WTC11 (cell line): ENCODE measurements at regions not wholly inside any gene's neighbourhood (a gene's known extent, or its start where the extent isn't known, plus 50 kb on each side); places are given as distances from the start of the nearest gene placed in this dataset.

ENCODE experiments used
- ATAC-seq: fragments of 200-7000 bp; cut with Tn5 transposase; 2 replicates; pipeline ENCODE4 v1.10.0; 2021; ENCODE audit warnings: mild to moderate bottlenecking, moderate library complexity
- CTCF ChIA-PET: fragments of 300-600 bp; sonication (Branson Sonifier 250); formaldehyde crosslinking; loops from one replicate; lab custom pipeline; 2021; ENCODE audit warnings: antibody characterized with exemption; lab: Charles Lee
- POLR2A ChIA-PET: fragments of 350-600 bp; sonication (Branson Sonifier 250); formaldehyde crosslinking; loops from one replicate; lab custom pipeline; 2021; ENCODE audit warnings: antibody characterized with exemption; lab: Charles Lee
- DNase-seq: peaks from one replicate; pipeline ENCODE4 v3.0.0; 2021; ENCODE audit warnings: low spot score
- H3K27ac Mint-ChIP-seq: 2 replicates; pipeline ENCODE4 v1.8.0; 2021; ENCODE audit warnings: mixed read lengths
- H3K27me3 Mint-ChIP-seq: 2 replicates; pipeline ENCODE4 v1.8.0; 2021; ENCODE audit warnings: low read depth, mild to moderate bottlenecking, moderate library complexity, mixed read lengths
- H3K36me3 Mint-ChIP-seq: 2 replicates; pipeline ENCODE4 v1.8.0; 2021; ENCODE audit warnings: mixed read lengths
- H3K4me1 Mint-ChIP-seq: 2 replicates; pipeline ENCODE4 v1.8.0; 2022; ENCODE audit warnings: mixed read lengths
- H3K4me3 Mint-ChIP-seq: 2 replicates; pipeline ENCODE4 v1.8.0; 2021; ENCODE audit warnings: mild to moderate bottlenecking, moderate library complexity, mixed read lengths
- H3K9me3 Mint-ChIP-seq: 2 replicates; pipeline ENCODE4 v1.8.0; 2021; ENCODE audit warnings: mixed read lengths
- CBFB ChIP-seq: sonication (generic); formaldehyde crosslinking; IDR thresholded peaks from 2 replicates; pipeline ENCODE4 v1.8.1; 2022; ENCODE audit warnings: mild to moderate bottlenecking, low read depth, missing genetic modification reagents
- CREM ChIP-seq: sonication (generic); formaldehyde crosslinking; IDR thresholded peaks from 2 replicates; pipeline ENCODE4 v1.8.1; 2022; ENCODE audit warnings: mild to moderate bottlenecking, missing genetic modification reagents, moderate library complexity
- ESRRA ChIP-seq: sonication (generic); formaldehyde crosslinking; IDR thresholded peaks from 2 replicates; pipeline ENCODE4 v1.8.1; 2022; ENCODE audit warnings: mild to moderate bottlenecking, missing genetic modification reagents, borderline replicate concordance
- GRHL2 ChIP-seq: fragments of 250-450 bp; sonication (Bioruptor Pico); IDR thresholded peaks from 2 replicates; pipeline ENCODE4 v1.8.0; 2022; ENCODE audit warnings: mild to moderate bottlenecking, moderate library complexity; ENCODE audit not compliant: insufficient replicate concordance, severe bottlenecking
- IRF2 ChIP-seq: sonication (generic); formaldehyde crosslinking; IDR thresholded peaks from 2 replicates; pipeline ENCODE4 v1.8.0; 2022; ENCODE audit warnings: low read depth, missing genetic modification reagents, borderline replicate concordance
- JUN ChIP-seq: sonication (generic); formaldehyde crosslinking; IDR thresholded peaks from 2 replicates; pipeline ENCODE4 v1.8.0; 2023; ENCODE audit warnings: mild to moderate bottlenecking, missing genetic modification reagents
- MXD4 ChIP-seq: fragments of 250-450 bp; sonication (Bioruptor Pico); IDR thresholded peaks from 2 replicates; pipeline ENCODE4 v1.8.0; 2021; ENCODE audit warnings: mild to moderate bottlenecking, moderate library complexity, borderline replicate concordance
- RELA ChIP-seq: sonication (generic); formaldehyde crosslinking; IDR thresholded peaks from 2 replicates; pipeline ENCODE4 v1.8.1; 2022; ENCODE audit warnings: missing genetic modification reagents, mild to moderate bottlenecking, borderline replicate concordance
- SOX15 ChIP-seq: fragments of 250-450 bp; sonication (Bioruptor Pico); IDR thresholded peaks from 2 replicates; pipeline ENCODE4 v1.9.0; 2021; ENCODE audit warnings: mild to moderate bottlenecking
- TP53 ChIP-seq: sonication (generic); formaldehyde crosslinking; IDR thresholded peaks from 2 replicates; pipeline ENCODE4 v1.8.1; 2023; ENCODE audit warnings: mild to moderate bottlenecking, missing genetic modification reagents
- ZBTB21 ChIP-seq: sonication (generic); formaldehyde crosslinking; IDR thresholded peaks from 2 replicates; pipeline ENCODE4 v1.8.1; 2023; ENCODE audit warnings: mild to moderate bottlenecking, missing genetic modification reagents, borderline replicate concordance
- TF ChIP-seq, protein P1 (sequence below): sonication (generic); formaldehyde crosslinking; IDR thresholded peaks from 2 replicates; pipeline ENCODE4 v1.8.0; 2023; ENCODE audit warnings: missing genetic modification reagents, mild to moderate bottlenecking, borderline replicate concordance
- TF ChIP-seq, protein P2 (sequence below): sonication (generic); formaldehyde crosslinking; conservative IDR thresholded peaks from 2 replicates; pipeline ENCODE4 v1.8.1; 2023; ENCODE audit warnings: mild to moderate bottlenecking, low read depth, missing genetic modification reagents, moderate library complexity
- TF ChIP-seq, protein P3 (sequence below): sonication (generic); formaldehyde crosslinking; IDR thresholded peaks from 2 replicates; pipeline ENCODE4 v1.8.1; 2023; ENCODE audit warnings: mild to moderate bottlenecking, missing genetic modification reagents
- TF ChIP-seq, protein P4 (sequence below): sonication (generic); formaldehyde crosslinking; IDR thresholded peaks from 2 replicates; pipeline ENCODE4 v1.8.1; 2023; ENCODE audit warnings: mild to moderate bottlenecking, missing genetic modification reagents, moderate library complexity
- TF ChIP-seq, protein P5 (sequence below): fragments of 250-450 bp; sonication (Bioruptor Pico); IDR thresholded peaks from 2 replicates; pipeline ENCODE4 v1.9.0; 2021; ENCODE audit warnings: mild to moderate bottlenecking, borderline replicate concordance
- TF ChIP-seq, protein P6 (sequence below): sonication (generic); formaldehyde crosslinking; IDR thresholded peaks from 2 replicates; pipeline ENCODE4 v1.8.0; 2022; ENCODE audit warnings: mild to moderate bottlenecking, missing genetic modification reagents
- TF ChIP-seq, protein P7 (sequence below): sonication (generic); formaldehyde crosslinking; IDR thresholded peaks from 2 replicates; pipeline ENCODE4 v1.8.0; 2022; ENCODE audit warnings: mild to moderate bottlenecking, missing genetic modification reagents

DNA sequence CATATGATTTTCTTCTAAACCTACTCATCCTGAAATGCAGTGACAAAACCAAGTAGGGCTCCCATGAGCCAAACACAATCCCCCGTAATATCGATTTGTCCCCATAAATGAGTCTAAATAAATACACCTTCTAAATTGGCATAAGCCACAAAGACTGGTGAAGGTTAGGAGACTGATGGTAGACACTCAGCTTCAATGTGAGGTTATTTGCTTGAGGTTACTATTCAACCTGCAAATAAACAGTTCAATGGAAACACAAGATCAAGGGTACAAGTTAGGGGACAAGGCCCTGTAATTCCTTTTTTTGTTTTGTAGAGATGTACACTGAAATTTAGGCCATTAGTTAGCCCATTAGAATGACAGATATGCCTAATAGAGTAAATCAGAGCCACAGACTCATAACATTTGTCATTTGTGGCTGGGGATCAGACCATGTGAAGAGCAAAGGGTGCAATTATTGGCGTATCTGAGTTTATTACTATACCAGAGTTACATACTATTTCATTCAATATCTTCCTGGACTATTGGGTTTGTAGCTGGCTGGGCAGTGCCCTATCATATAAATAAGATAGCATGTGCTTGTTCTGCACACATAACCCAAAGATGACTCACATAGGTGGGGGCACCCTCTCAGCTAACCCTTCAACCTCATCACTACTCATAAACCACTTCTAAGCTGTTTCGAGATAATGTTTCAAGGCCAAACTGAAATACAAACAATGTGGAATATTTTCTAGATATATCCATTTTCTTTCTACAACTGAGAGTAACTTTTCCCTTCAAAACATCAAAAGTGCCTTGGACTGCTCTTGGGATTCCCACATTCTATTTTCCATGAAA is 695.3 kb downstream of the KCNA4 start:
- Mint-ChIP-seq H3K36me3 (no peaks in the 10 kb centered on the region), H3K4me3 (no peak overlapping the region), H3K9me3 (no peaks in the 10 kb centered on the region), H3K27ac (no peak overlapping the region), H3K27me3 (no peaks in the 10 kb centered on the region; the same call in 1 of the 2 replicates), H3K4me1 (no peaks in the 10 kb centered on the region)
- POLR2A ChIA-PET, result no interaction called here
- TF ChIP-seq ZBTB21 (CRISPR knock-in tag), result no peak
- TF ChIP-seq TP53 (CRISPR knock-in tag), result no peak
- TF ChIP-seq CBFB (CRISPR knock-in tag), result no peak
- TF ChIP-seq JUN (CRISPR knock-in tag), result no peak
- TF ChIP-seq, protein P1, sequence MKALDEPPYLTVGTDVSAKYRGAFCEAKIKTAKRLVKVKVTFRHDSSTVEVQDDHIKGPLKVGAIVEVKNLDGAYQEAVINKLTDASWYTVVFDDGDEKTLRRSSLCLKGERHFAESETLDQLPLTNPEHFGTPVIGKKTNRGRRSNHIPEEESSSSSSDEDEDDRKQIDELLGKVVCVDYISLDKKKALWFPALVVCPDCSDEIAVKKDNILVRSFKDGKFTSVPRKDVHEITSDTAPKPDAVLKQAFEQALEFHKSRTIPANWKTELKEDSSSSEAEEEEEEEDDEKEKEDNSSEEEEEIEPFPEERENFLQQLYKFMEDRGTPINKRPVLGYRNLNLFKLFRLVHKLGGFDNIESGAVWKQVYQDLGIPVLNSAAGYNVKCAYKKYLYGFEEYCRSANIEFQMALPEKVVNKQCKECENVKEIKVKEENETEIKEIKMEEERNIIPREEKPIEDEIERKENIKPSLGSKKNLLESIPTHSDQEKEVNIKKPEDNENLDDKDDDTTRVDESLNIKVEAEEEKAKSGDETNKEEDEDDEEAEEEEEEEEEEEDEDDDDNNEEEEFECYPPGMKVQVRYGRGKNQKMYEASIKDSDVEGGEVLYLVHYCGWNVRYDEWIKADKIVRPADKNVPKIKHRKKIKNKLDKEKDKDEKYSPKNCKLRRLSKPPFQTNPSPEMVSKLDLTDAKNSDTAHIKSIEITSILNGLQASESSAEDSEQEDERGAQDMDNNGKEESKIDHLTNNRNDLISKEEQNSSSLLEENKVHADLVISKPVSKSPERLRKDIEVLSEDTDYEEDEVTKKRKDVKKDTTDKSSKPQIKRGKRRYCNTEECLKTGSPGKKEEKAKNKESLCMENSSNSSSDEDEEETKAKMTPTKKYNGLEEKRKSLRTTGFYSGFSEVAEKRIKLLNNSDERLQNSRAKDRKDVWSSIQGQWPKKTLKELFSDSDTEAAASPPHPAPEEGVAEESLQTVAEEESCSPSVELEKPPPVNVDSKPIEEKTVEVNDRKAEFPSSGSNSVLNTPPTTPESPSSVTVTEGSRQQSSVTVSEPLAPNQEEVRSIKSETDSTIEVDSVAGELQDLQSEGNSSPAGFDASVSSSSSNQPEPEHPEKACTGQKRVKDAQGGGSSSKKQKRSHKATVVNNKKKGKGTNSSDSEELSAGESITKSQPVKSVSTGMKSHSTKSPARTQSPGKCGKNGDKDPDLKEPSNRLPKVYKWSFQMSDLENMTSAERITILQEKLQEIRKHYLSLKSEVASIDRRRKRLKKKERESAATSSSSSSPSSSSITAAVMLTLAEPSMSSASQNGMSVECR (CRISPR knock-in tag), result no peak
- no peak for TF ChIP-seq SOX15 (CRISPR knock-in tag)
- TF ChIP-seq, protein P2, sequence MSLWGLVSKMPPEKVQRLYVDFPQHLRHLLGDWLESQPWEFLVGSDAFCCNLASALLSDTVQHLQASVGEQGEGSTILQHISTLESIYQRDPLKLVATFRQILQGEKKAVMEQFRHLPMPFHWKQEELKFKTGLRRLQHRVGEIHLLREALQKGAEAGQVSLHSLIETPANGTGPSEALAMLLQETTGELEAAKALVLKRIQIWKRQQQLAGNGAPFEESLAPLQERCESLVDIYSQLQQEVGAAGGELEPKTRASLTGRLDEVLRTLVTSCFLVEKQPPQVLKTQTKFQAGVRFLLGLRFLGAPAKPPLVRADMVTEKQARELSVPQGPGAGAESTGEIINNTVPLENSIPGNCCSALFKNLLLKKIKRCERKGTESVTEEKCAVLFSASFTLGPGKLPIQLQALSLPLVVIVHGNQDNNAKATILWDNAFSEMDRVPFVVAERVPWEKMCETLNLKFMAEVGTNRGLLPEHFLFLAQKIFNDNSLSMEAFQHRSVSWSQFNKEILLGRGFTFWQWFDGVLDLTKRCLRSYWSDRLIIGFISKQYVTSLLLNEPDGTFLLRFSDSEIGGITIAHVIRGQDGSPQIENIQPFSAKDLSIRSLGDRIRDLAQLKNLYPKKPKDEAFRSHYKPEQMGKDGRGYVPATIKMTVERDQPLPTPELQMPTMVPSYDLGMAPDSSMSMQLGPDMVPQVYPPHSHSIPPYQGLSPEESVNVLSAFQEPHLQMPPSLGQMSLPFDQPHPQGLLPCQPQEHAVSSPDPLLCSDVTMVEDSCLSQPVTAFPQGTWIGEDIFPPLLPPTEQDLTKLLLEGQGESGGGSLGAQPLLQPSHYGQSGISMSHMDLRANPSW (CRISPR knock-in tag), result no peak
- no peak for TF ChIP-seq IRF2 (CRISPR knock-in tag)
- TF ChIP-seq, protein P3, sequence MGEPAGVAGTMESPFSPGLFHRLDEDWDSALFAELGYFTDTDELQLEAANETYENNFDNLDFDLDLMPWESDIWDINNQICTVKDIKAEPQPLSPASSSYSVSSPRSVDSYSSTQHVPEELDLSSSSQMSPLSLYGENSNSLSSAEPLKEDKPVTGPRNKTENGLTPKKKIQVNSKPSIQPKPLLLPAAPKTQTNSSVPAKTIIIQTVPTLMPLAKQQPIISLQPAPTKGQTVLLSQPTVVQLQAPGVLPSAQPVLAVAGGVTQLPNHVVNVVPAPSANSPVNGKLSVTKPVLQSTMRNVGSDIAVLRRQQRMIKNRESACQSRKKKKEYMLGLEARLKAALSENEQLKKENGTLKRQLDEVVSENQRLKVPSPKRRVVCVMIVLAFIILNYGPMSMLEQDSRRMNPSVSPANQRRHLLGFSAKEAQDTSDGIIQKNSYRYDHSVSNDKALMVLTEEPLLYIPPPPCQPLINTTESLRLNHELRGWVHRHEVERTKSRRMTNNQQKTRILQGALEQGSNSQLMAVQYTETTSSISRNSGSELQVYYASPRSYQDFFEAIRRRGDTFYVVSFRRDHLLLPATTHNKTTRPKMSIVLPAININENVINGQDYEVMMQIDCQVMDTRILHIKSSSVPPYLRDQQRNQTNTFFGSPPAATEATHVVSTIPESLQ (CRISPR knock-in tag), result no peak
- TF ChIP-seq, protein P4, sequence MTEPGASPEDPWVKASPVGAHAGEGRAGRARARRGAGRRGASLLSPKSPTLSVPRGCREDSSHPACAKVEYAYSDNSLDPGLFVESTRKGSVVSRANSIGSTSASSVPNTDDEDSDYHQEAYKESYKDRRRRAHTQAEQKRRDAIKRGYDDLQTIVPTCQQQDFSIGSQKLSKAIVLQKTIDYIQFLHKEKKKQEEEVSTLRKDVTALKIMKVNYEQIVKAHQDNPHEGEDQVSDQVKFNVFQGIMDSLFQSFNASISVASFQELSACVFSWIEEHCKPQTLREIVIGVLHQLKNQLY (CRISPR knock-in tag), result no peak
- TF ChIP-seq ESRRA, result no peak
- no peak for TF ChIP-seq CREM (CRISPR knock-in tag)
- no peak for TF ChIP-seq GRHL2 (CRISPR knock-in tag)
- no peak for TF ChIP-seq MXD4 (CRISPR knock-in tag)
- TF ChIP-seq, protein P5, sequence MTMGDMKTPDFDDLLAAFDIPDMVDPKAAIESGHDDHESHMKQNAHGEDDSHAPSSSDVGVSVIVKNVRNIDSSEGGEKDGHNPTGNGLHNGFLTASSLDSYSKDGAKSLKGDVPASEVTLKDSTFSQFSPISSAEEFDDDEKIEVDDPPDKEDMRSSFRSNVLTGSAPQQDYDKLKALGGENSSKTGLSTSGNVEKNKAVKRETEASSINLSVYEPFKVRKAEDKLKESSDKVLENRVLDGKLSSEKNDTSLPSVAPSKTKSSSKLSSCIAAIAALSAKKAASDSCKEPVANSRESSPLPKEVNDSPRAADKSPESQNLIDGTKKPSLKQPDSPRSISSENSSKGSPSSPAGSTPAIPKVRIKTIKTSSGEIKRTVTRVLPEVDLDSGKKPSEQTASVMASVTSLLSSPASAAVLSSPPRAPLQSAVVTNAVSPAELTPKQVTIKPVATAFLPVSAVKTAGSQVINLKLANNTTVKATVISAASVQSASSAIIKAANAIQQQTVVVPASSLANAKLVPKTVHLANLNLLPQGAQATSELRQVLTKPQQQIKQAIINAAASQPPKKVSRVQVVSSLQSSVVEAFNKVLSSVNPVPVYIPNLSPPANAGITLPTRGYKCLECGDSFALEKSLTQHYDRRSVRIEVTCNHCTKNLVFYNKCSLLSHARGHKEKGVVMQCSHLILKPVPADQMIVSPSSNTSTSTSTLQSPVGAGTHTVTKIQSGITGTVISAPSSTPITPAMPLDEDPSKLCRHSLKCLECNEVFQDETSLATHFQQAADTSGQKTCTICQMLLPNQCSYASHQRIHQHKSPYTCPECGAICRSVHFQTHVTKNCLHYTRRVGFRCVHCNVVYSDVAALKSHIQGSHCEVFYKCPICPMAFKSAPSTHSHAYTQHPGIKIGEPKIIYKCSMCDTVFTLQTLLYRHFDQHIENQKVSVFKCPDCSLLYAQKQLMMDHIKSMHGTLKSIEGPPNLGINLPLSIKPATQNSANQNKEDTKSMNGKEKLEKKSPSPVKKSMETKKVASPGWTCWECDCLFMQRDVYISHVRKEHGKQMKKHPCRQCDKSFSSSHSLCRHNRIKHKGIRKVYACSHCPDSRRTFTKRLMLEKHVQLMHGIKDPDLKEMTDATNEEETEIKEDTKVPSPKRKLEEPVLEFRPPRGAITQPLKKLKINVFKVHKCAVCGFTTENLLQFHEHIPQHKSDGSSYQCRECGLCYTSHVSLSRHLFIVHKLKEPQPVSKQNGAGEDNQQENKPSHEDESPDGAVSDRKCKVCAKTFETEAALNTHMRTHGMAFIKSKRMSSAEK, result no peak
- TF ChIP-seq RELA (CRISPR knock-in tag), result no peak
- TF ChIP-seq, protein P6, sequence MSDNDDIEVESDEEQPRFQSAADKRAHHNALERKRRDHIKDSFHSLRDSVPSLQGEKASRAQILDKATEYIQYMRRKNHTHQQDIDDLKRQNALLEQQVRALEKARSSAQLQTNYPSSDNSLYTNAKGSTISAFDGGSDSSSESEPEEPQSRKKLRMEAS (CRISPR knock-in tag), result no peak
- TF ChIP-seq, protein P7, sequence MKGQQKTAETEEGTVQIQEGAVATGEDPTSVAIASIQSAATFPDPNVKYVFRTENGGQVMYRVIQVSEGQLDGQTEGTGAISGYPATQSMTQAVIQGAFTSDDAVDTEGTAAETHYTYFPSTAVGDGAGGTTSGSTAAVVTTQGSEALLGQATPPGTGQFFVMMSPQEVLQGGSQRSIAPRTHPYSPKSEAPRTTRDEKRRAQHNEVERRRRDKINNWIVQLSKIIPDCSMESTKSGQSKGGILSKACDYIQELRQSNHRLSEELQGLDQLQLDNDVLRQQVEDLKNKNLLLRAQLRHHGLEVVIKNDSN (CRISPR knock-in tag), result no peak
- DNase-seq (no peak), ATAC-seq (no peak)
- CTCF ChIA-PET, result no interaction called here
